ENCODE measurements at regions not wholly inside any gene's neighbourhood (a gene's known extent, or its start where the extent isn't known, plus 50 kb on each side); places are given as distances from the start of the nearest gene placed in this dataset.

- TF ChIP-seq EZH2 (IDR thresholded peaks at IDR 0.05; ENCODE audit: borderline replicate concordance, low read length) (no peak), CTCF (IDR thresholded peaks at IDR 0.05; ENCODE audit: low read length) (no peak)
- no peak overlapping the region for H3K9ac ChIP-seq (ENCODE audit: low read length)
- no peaks in the 10 kb centered on the region for H3K27me3 ChIP-seq (ENCODE audit: insufficient read depth, low read length)
- no peak overlapping the region for H3K27ac ChIP-seq (ENCODE audit: low read depth, low read length, poor library complexity, severe bottlenecking)
- no peak overlapping the region for H2AFZ ChIP-seq (ENCODE audit: low read length)
- H3F3A ChIP-seq (ENCODE audit: insufficient read depth, low read length): no peaks in the 10 kb centered on the region
- no peaks in the 10 kb centered on the region for H3K9me2 ChIP-seq (ENCODE audit: low read depth, low read length)
- no peaks in the 10 kb centered on the region for H3K9me3 ChIP-seq (ENCODE audit: low read length)
- H3K4me3 ChIP-seq (ENCODE audit: low read depth, low read length, poor library complexity, severe bottlenecking): no peak overlapping the region
- no peaks in the 10 kb centered on the region for H4K20me1 ChIP-seq (ENCODE audit: insufficient read depth, low read length)
- no peaks in the 10 kb centered on the region for H3K36me3 ChIP-seq (ENCODE audit: insufficient read depth, low read length)
- H3K79me2 ChIP-seq (ENCODE audit: insufficient read depth, low read length): no peaks in the 10 kb centered on the region
- H3K4me2 ChIP-seq (ENCODE audit: low read length): no peak overlapping the region
- no peaks in the 10 kb centered on the region for H3K4me1 ChIP-seq (ENCODE audit: insufficient read depth, low read length, severe bottlenecking)
Measured at GRCh38 chr6:22681761-22682160, 112.4 kb downstream of the HDGFL1 start.

- H3K9me3 ChIP-seq (ENCODE audit: low read length): no peaks in the 10 kb centered on the region
- no peaks in the 10 kb centered on the region for H3K79me2 ChIP-seq (ENCODE audit: insufficient read depth, low read length)
- H3K36me3 ChIP-seq (ENCODE audit: insufficient read depth, low read length): no peaks in the 10 kb centered on the region
- no peak overlapping the region for H2AFZ ChIP-seq (ENCODE audit: low read length)
- H3K4me1 ChIP-seq (ENCODE audit: insufficient read depth, low read length, severe bottlenecking): no peaks in the 10 kb centered on the region
- no peaks in the 10 kb centered on the region for H3F3A ChIP-seq (ENCODE audit: insufficient read depth, low read length)
- no peaks in the 10 kb centered on the region for H4K20me1 ChIP-seq (ENCODE audit: insufficient read depth, low read length)
- TF ChIP-seq EZH2 (IDR thresholded peaks at IDR 0.05; ENCODE audit: borderline replicate concordance, low read length) (no peak), CTCF (IDR thresholded peaks at IDR 0.05; ENCODE audit: low read length) (no peak)
- no peak overlapping the region for H3K4me3 ChIP-seq (ENCODE audit: low read depth, low read length, poor library complexity, severe bottlenecking)
- no peak overlapping the region for H3K27ac ChIP-seq (ENCODE audit: low read depth, low read length, poor library complexity, severe bottlenecking)
- no peaks in the 10 kb centered on the region for H3K9me2 ChIP-seq (ENCODE audit: low read depth, low read length)
- no peaks in the 10 kb centered on the region for H3K27me3 ChIP-seq (ENCODE audit: insufficient read depth, low read length)
- no peak overlapping the region for H3K4me2 ChIP-seq (ENCODE audit: low read length)
- no peak overlapping the region for H3K9ac ChIP-seq (ENCODE audit: low read length)
Measured at GRCh38 chr6:22682979-22683378, 113.6 kb downstream of the HDGFL1 start.

- Histone ChIP-seq H3K9me3 (ENCODE audit: low read length) (no peaks in the 10 kb centered on the region), H3K9me2 (ENCODE audit: low read depth, low read length) (no peaks in the 10 kb centered on the region), H3K27me3 (ENCODE audit: insufficient read depth, low read length) (no peaks in the 10 kb centered on the region), H3F3A (ENCODE audit: insufficient read depth, low read length) (no peaks in the 10 kb centered on the region; the same call in 1 of the 2 replicates), H3K79me2 (ENCODE audit: insufficient read depth, low read length) (no peaks in the 10 kb centered on the region), H3K4me3 (ENCODE audit: low read depth, low read length, poor library complexity, severe bottlenecking) (no peak overlapping the region), H3K27ac (ENCODE audit: low read depth, low read length, poor library complexity, severe bottlenecking) (no peak overlapping the region), H4K20me1 (ENCODE audit: insufficient read depth, low read length) (no peaks in the 10 kb centered on the region), H3K36me3 (ENCODE audit: insufficient read depth, low read length) (no peaks in the 10 kb centered on the region), H2AFZ (ENCODE audit: low read length) (no peak overlapping the region), H3K9ac (ENCODE audit: low read length) (no peak overlapping the region), H3K4me2 (ENCODE audit: low read length) (no peak overlapping the region), H3K4me1 (ENCODE audit: insufficient read depth, low read length, severe bottlenecking) (no peaks in the 10 kb centered on the region)
- TF ChIP-seq CTCF (IDR thresholded peaks at IDR 0.05; ENCODE audit: low read length): no peak
- TF ChIP-seq EZH2 (IDR thresholded peaks at IDR 0.05; ENCODE audit: borderline replicate concordance, low read length): no peak
Measured at GRCh38 chr6:22690446-22690845, 121.1 kb downstream of the HDGFL1 start.

Measured in OCI-LY1 (cell line).